B cell (primary cell): ENCODE measurements at regions not wholly inside any gene's neighbourhood (a gene's known extent, or its start where the extent isn't known, plus 50 kb on each side); places are given as distances from the start of the nearest gene placed in this dataset.

ENCODE experiments used
- ATAC-seq: fragments of 200-7000 bp; cut with Tn5 transposase; one replicate; pipeline ENCODE4 v1.10.0; 2021; ENCODE audit warnings: low read depth, mild to moderate bottlenecking, moderate number of reproducible peaks, moderate library complexity
- CTCF ChIA-PET: fragments of 350-600 bp; sonication (Branson Sonifier 250); formaldehyde crosslinking; loops from one replicate; lab custom pipeline; 2021; ENCODE audit warnings: antibody characterized with exemption, inconsistent platforms; lab: Charles Lee
- POLR2A ChIA-PET: fragments of 350-600 bp; sonication (Branson Sonifier 250); formaldehyde crosslinking; loops from one replicate; lab custom pipeline; 2021; ENCODE audit warnings: antibody characterized with exemption; lab: Charles Lee
- DNase-seq: peaks from one replicate; pipeline ENCODE4 v3.0.0; 2013
- H2AFZ ChIP-seq: 2 replicates; pipeline ENCODE4 v1.6.1; 2012; ENCODE audit warnings: mild to moderate bottlenecking, low read depth, low read length; ENCODE audit not compliant: insufficient read depth, poor library complexity, severe bottlenecking
- H3K27ac ChIP-seq, 2 donors: 1 replicate in 1 of 2; 2 replicates in 1 of 2; pipeline ENCODE4 v1.5.1; 2012 to 2013; ENCODE audit warnings: low read length in 2 of 2, mild to moderate bottlenecking in 2 of 2, moderate library complexity in 1 of 2
- H3K27me3 ChIP-seq, 4 experiments: fragments of 200-600 bp in 1 of 4; sonication (generic) in 1 of 4; replicated peaks in 1 of 4; 1 replicate in 2 of 4; 2 replicates in 2 of 4; pipeline versions ENCODE4 v1.6.1 to v1.7.0; 2013 to 2016; ENCODE audit warnings: low read length in 3 of 4, mild to moderate bottlenecking in 2 of 4, mixed read lengths in 1 of 4, moderate library complexity in 1 of 4; ENCODE audit not compliant: insufficient read depth in 4 of 4, control insufficient read depth in 3 of 4; ENCODE audit errors: control extremely low read depth in 1 of 4
- H3K36me3 ChIP-seq, 2 experiments: replicated peaks in 1 of 2; 1 replicate in 1 of 2; 2 replicates in 1 of 2; pipeline versions ENCODE4 v1.6.1 to v1.7.1; 2013; ENCODE audit warnings: low read length in 1 of 2; ENCODE audit not compliant: insufficient read depth in 2 of 2, control insufficient read depth in 1 of 2; ENCODE audit errors: control extremely low read depth in 1 of 2, extremely low read depth in 1 of 2
- H3K4me1 ChIP-seq, 2 donors: fragments of 200-600 bp in 1 of 2; sonication (generic) in 1 of 2; 1 replicate in 1 of 2; 2 replicates in 1 of 2; pipeline versions ENCODE4 v1.5.1 to v1.6.1; 2013 to 2017; ENCODE audit warnings: low read length in 2 of 2; ENCODE audit not compliant: control insufficient read depth in 2 of 2, insufficient read depth in 2 of 2
- H3K4me2 ChIP-seq: replicated peaks from 2 replicates; pipeline ENCODE3; 2012; ENCODE audit warnings: mild to moderate bottlenecking, low read depth, low read length; ENCODE audit not compliant: poor library complexity, severe bottlenecking
- H3K4me3 ChIP-seq, 5 experiments: fragments of 200-600 bp in 1 of 5; sonication (generic) in 1 of 5; 1 replicate in 3 of 5; 2 replicates in 2 of 5; pipeline versions ENCODE4 v1.5.1 to v1.7.0; 2011 to 2016; ENCODE audit warnings: low read length in 4 of 5, mild to moderate bottlenecking in 4 of 5, low read depth in 2 of 5, control low read depth in 1 of 5, moderate library complexity in 1 of 5; ENCODE audit not compliant: insufficient read depth in 1 of 5; ENCODE audit errors: control extremely low read depth in 1 of 5, extremely low read depth in 1 of 5
- H3K79me2 ChIP-seq: fragments of 200-600 bp; sonication (generic); one replicate; pipeline ENCODE4 v1.6.0; 2016; ENCODE audit warnings: low read length; ENCODE audit not compliant: control insufficient read depth, insufficient read depth
- H3K9ac ChIP-seq: fragments of 200-600 bp; sonication (generic); 2 replicates; pipeline ENCODE4 v1.6.1; 2017; ENCODE audit warnings: mild to moderate bottlenecking, low read length, moderate library complexity
- H3K9me3 ChIP-seq, 3 donors: one replicate each; pipeline versions ENCODE4 v1.6.1 to v1.7.1; 2013; ENCODE audit warnings: low read length in 2 of 3; ENCODE audit not compliant: control insufficient read depth in 2 of 3, insufficient read depth in 1 of 3; ENCODE audit errors: control extremely low read depth in 1 of 3
- H4K20me1 ChIP-seq: 2 replicates; pipeline ENCODE4 v1.6.0; 2012; ENCODE audit warnings: mild to moderate bottlenecking, low read length; ENCODE audit not compliant: insufficient read depth, control insufficient read depth, poor library complexity, severe bottlenecking
- H3K27ac Mint-ChIP-seq: one replicate; pipeline ENCODE4 v1.8.0; 2021; ENCODE audit warnings: mixed read lengths
- H3K27me3 Mint-ChIP-seq: one replicate; pipeline ENCODE4 v1.8.0; 2021; ENCODE audit warnings: mixed read lengths
- H3K4me1 Mint-ChIP-seq: one replicate; pipeline ENCODE4 v1.8.0; 2021; ENCODE audit warnings: mixed read lengths
- H3K4me3 Mint-ChIP-seq: one replicate; pipeline ENCODE4 v1.8.0; 2021; ENCODE audit warnings: mixed read lengths
- H3K9me3 Mint-ChIP-seq: one replicate; pipeline ENCODE4 v1.8.0; 2022; ENCODE audit warnings: mixed read lengths; ENCODE audit not compliant: insufficient read depth
- EZH2 ChIP-seq: IDR thresholded peaks from 2 replicates; pipeline ENCODE4 v1.6.1; 2012; ENCODE audit warnings: borderline replicate concordance, low read depth, mild to moderate bottlenecking, moderate library complexity, low read length; ENCODE audit not compliant: insufficient read depth, poor library complexity, severe bottlenecking
- WGBS: methylation state at CpG from one replicate; pipeline ENCODE4 v1.1.5; 2013; ENCODE audit warnings: missing lambda C conversion rate; ENCODE audit not compliant: insufficient coverage; 5-methylcytosine and 5-hydroxymethylcytosine counted together
- intact Hi-C: fragments of 100-400 bp; cut with micrococcal nuclease; formaldehyde crosslinking; loops from one replicate; pipeline ENCODE4 v1.10.0; 2022
- TF ChIP-seq, protein P1 (sequence below): fragments of 200-600 bp; IDR thresholded peaks from one replicate; pipeline ENCODE4 v1.8.0; 2022; ENCODE audit warnings: antibody characterized with exemption, mild to moderate bottlenecking

- ATAC-seq (no peak), DNase-seq (no peak)
- CTCF ChIA-PET, result no interaction called here
- no peak overlapping the region for H3K4me3 ChIP-seq
- Mint-ChIP-seq H3K27me3 (no peaks in the 10 kb centered on the region), H3K27ac (no peak overlapping the region), H3K4me3 (no peak overlapping the region), H3K9me3 (peaks cover 5% of the 10 kb centered on the region), H3K4me1 (no peaks in the 10 kb centered on the region)
- H3K9me3 ChIP-seq, result peaks cover 0 to 7% (median 0%) of the 10 kb centered on the region in 3 donors
- POLR2A ChIA-PET, result no interaction called here
- TF ChIP-seq EZH2, result no peak
- TF ChIP-seq, protein P1, sequence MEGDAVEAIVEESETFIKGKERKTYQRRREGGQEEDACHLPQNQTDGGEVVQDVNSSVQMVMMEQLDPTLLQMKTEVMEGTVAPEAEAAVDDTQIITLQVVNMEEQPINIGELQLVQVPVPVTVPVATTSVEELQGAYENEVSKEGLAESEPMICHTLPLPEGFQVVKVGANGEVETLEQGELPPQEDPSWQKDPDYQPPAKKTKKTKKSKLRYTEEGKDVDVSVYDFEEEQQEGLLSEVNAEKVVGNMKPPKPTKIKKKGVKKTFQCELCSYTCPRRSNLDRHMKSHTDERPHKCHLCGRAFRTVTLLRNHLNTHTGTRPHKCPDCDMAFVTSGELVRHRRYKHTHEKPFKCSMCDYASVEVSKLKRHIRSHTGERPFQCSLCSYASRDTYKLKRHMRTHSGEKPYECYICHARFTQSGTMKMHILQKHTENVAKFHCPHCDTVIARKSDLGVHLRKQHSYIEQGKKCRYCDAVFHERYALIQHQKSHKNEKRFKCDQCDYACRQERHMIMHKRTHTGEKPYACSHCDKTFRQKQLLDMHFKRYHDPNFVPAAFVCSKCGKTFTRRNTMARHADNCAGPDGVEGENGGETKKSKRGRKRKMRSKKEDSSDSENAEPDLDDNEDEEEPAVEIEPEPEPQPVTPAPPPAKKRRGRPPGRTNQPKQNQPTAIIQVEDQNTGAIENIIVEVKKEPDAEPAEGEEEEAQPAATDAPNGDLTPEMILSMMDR, result no peak
- no peaks in the 10 kb centered on the region for H4K20me1 ChIP-seq
- no peak overlapping the region for H3K4me2 ChIP-seq
- no peaks in the 10 kb centered on the region for H3K4me1 ChIP-seq
- no peaks in the 10 kb centered on the region for H3K27me3 ChIP-seq
- no peak overlapping the region for H2AFZ ChIP-seq
- no peaks in the 10 kb centered on the region for H3K36me3 ChIP-seq
- H3K79me2 ChIP-seq, result no peaks in the 10 kb centered on the region
- WGBS, result 80% methylated on average over 3 of the region's 3 CpGs
- intact Hi-C loops, result no loop called here
- no peak overlapping the region for H3K27ac ChIP-seq
- no peak overlapping the region for H3K9ac ChIP-seq
These were observed 489.3 kb upstream of the CHST9 start for GRCh38 chr18:27674411-27674810.

DNA sequence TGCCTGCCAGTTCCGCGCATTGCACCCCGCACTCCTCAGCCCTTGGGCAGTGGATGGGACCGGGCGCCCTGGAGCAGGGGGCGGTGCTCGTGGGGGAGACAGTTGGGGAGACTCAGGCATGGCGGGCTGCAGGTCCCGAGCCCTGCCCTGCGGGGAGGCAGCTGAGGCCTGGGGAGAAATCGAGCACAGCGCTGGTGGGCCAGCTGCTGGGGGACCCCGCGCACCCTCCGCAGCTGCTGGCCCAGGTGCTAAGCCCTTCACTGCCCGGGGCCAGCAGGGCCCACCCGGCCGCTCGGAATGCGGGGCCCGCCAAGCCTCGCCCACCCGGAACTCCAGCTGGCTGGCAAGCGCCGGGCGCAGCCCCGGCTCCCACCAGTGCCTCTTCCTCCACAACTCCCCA, 488.8 kb upstream of the CHST9 start:
- Histone ChIP-seq H3K36me3 (no peaks in the 10 kb centered on the region), H3K4me2 (no peak overlapping the region), H3K9ac (no peak overlapping the region), H3K4me1 (no peaks in the 10 kb centered on the region), H4K20me1 (no peaks in the 10 kb centered on the region), H3K4me3 (no peak overlapping the region), H3K79me2 (no peaks in the 10 kb centered on the region), H3K9me3 (peaks cover 0 to 7% (median 0%) of the 10 kb centered on the region in 3 donors), H2AFZ (no peak overlapping the region), H3K27ac (no peak overlapping the region), H3K27me3 (no peaks in the 10 kb centered on the region)
- Mint-ChIP-seq H3K4me3 (no peak overlapping the region), H3K4me1 (no peaks in the 10 kb centered on the region), H3K27ac (no peak overlapping the region), H3K9me3 (peaks cover 5% of the 10 kb centered on the region), H3K27me3 (no peaks in the 10 kb centered on the region)
- TF ChIP-seq EZH2, result no peak
- TF ChIP-seq, protein P1, result no peak
- ChIA-PET CTCF (no interaction called here), POLR2A (no interaction called here)
- intact Hi-C loops, result no loop called here
- DNase-seq, result no peak
- ATAC-seq, result no peak
- 96% methylated on average over 27 of the region's 27 CpGs for WGBS
